ENCODE measurements at regions not wholly inside any gene's neighbourhood (a gene's known extent, or its start where the extent isn't known, plus 50 kb on each side); places are given as distances from the start of the nearest gene placed in this dataset.

GRCh38 chr17:77700165-77700881 is 258.2 kb upstream of the TNRC6C start:
- Mint-ChIP-seq H3K27me3 (ENCODE audit: low read depth) (peaks cover 14% of the 10 kb centered on the region), H3K36me3 (ENCODE audit: low read depth) (peaks cover 6% of the 10 kb centered on the region), H3K4me1 (ENCODE audit: low read depth) (no peaks in the 10 kb centered on the region), H3K9me3 (ENCODE audit: insufficient read depth) (peaks cover 38% of the 10 kb centered on the region), H3K27ac (no peak overlapping the region), H3K4me3 (no peak overlapping the region)
- ATAC-seq (no peak), DNase-seq (no peak)
- ChIA-PET POLR2A (no interaction called here), CTCF (interaction anchor here (0.8 kb wide), 1 partner anchor 13 kb away, joined by 3 read pairs; no protein-coding TSS in a partner anchor)

DNA sequence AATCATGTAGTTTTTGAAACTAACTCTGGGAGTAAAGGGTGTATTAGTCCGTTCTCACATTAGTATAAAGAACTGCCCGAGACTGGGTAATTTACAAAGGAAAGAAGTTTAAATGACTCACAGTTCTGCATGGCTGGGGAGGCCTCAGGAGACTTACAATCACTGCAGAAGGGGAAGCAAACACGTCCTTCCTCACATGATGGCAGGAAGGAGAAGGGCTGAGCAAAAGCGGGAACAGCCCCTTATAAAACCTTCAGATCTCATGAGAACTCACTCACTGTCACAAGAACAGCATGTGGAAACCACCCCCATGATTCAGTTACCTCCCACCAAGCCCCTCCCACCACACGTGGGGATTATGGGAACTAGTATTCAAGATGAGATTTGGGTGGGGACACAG is 256.5 kb upstream of the TNRC6C start:
- peaks cover 40% of the 10 kb centered on the region for H3K9me3 Mint-ChIP-seq (ENCODE audit: insufficient read depth)
- no peaks in the 10 kb centered on the region for H3K4me1 Mint-ChIP-seq (ENCODE audit: low read depth)
- H3K27ac Mint-ChIP-seq, result no peak overlapping the region
- no peak for ATAC-seq
- peaks cover 13% of the 10 kb centered on the region for H3K27me3 Mint-ChIP-seq (ENCODE audit: low read depth)
- POLR2A ChIA-PET, result no interaction called here
- H3K4me3 Mint-ChIP-seq, result no peak overlapping the region
- peaks cover 6% of the 10 kb centered on the region for H3K36me3 Mint-ChIP-seq (ENCODE audit: low read depth)
- CTCF ChIA-PET, result no interaction called here
- no peak for DNase-seq

- Mint-ChIP-seq H3K4me1 (ENCODE audit: low read depth) (no peaks in the 10 kb centered on the region), H3K27me3 (ENCODE audit: low read depth) (peaks cover 6% of the 10 kb centered on the region), H3K36me3 (ENCODE audit: low read depth) (peaks cover 6% of the 10 kb centered on the region), H3K27ac (no peak overlapping the region), H3K4me3 (no peak overlapping the region), H3K9me3 (ENCODE audit: insufficient read depth) (peaks cover 40% of the 10 kb centered on the region)
- ATAC-seq (no peak), DNase-seq (no peak)
- POLR2A ChIA-PET, result no interaction called here
- CTCF ChIA-PET, result interaction anchor here (0.6 kb wide), 1 partner anchor 372 kb away, joined by 3 read pairs; no protein-coding TSS in a partner anchor
Observed at GRCh38 chr17:77704048-77704815, 254.3 kb upstream of the TNRC6C start.

- DNase-seq, result no peak
- Mint-ChIP-seq H3K4me1 (ENCODE audit: low read depth) (no peaks in the 10 kb centered on the region), H3K27me3 (ENCODE audit: low read depth) (peaks cover 3% of the 10 kb centered on the region), H3K27ac (no peak overlapping the region), H3K4me3 (no peak overlapping the region), H3K9me3 (ENCODE audit: insufficient read depth) (peaks cover 35% of the 10 kb centered on the region), H3K36me3 (ENCODE audit: low read depth) (peaks cover 2% of the 10 kb centered on the region)
- POLR2A ChIA-PET, result no interaction called here
- ATAC-seq, result no peak
- CTCF ChIA-PET, result no interaction called here
Observed at GRCh38 chr17:77706938-77707337, 251.6 kb upstream of the TNRC6C start.

- DNase-seq, result no peak
- H3K27me3 Mint-ChIP-seq (ENCODE audit: low read depth), result peaks cover 5% of the 10 kb centered on the region
- peaks cover 29% of the 10 kb centered on the region for H3K9me3 Mint-ChIP-seq (ENCODE audit: insufficient read depth)
- no peak overlapping the region for H3K27ac Mint-ChIP-seq
- no peak overlapping the region for H3K4me3 Mint-ChIP-seq
- no peaks in the 10 kb centered on the region for H3K4me1 Mint-ChIP-seq (ENCODE audit: low read depth)
- H3K36me3 Mint-ChIP-seq (ENCODE audit: low read depth), result peaks cover 2% of the 10 kb centered on the region
- ATAC-seq, result no peak
- CTCF ChIA-PET, result no interaction called here
- POLR2A ChIA-PET, result no interaction called here
Observed at GRCh38 chr17:77707546-77707945, 251.0 kb upstream of the TNRC6C start.

DNA sequence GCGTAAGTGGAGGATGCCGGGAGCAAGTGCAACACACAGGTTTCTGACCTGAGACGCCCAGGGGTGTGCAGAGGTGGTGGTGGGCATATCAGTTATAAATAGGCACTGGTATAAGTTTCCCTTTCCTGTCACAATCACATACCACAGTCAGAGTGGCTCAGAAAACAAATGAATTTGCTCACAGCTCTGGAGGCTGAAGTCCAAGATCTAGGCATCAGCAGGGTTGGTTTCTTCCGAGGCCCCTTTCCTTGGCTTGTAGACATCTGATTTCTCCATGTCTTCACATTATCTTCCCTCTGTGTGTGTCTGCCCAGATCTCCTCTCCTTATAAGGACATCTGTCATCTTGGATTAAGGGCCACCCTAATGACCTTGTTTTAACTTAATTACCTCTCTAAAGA is 250.5 kb upstream of the TNRC6C start:
- Mint-ChIP-seq H3K36me3 (ENCODE audit: low read depth) (peaks cover 2% of the 10 kb centered on the region), H3K4me1 (ENCODE audit: low read depth) (no peaks in the 10 kb centered on the region), H3K9me3 (ENCODE audit: insufficient read depth) (peaks cover 25% of the 10 kb centered on the region), H3K27ac (no peak overlapping the region), H3K4me3 (no peak overlapping the region), H3K27me3 (ENCODE audit: low read depth) (peaks cover 5% of the 10 kb centered on the region)
- ChIA-PET CTCF (no interaction called here), POLR2A (no interaction called here)
- DNase-seq (no peak), ATAC-seq (no peak)

DNA sequence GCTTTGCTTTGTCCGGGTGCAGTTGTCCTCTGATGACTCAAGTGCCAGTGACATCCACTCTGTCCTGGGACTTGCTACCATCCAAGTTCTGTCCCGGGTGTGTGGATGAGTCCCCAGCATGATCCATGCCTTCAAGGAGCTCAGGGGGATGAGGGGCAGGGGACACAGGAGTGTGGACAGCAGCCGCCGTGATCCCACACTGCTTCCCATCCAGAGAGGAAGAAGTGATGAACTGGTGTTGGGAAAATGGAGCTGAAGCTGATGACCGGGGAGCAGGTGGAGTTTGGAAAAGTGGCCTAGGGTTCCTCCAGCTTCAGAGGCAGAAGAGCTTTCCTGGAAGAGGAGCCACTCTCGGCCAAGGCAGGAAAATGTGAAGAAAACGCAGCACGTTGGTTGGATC is 249.6 kb upstream of the TNRC6C start:
- Mint-ChIP-seq H3K27me3 (ENCODE audit: low read depth) (peaks cover 5% of the 10 kb centered on the region), H3K36me3 (ENCODE audit: low read depth) (peaks cover 2% of the 10 kb centered on the region), H3K9me3 (ENCODE audit: insufficient read depth) (peaks cover 23% of the 10 kb centered on the region), H3K4me1 (ENCODE audit: low read depth) (no peaks in the 10 kb centered on the region), H3K27ac (no peak overlapping the region), H3K4me3 (no peak overlapping the region)
- DNase-seq, result no peak
- POLR2A ChIA-PET, result no interaction called here
- no peak for ATAC-seq
- CTCF ChIA-PET, result interaction anchor here (1.0 kb wide), 1 partner anchor 305 kb away, joined by 3 read pairs; no protein-coding TSS in a partner anchor

DNA sequence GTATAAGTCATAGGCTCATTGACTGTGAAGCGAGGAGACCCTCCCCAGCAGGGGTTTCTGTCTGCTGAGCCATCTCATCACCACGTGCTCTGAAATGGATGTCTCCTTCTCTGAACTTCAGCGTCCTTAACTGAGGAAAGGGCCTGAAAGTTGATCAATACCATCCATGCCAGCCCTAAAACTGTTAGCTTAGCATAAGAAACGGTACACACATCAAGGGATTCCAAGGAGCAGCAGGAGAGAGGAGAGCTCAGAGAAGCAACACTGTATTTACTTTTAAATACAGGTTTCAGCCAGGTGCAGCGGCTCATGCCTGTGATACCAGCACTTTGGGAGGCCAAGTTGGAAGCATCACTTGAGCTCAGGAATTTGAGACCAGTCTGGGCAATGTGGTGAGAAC is 248.9 kb upstream of the TNRC6C start:
- DNase-seq, result no peak
- no peaks in the 10 kb centered on the region for H3K4me1 Mint-ChIP-seq (ENCODE audit: low read depth)
- peaks cover 1% of the 10 kb centered on the region for H3K36me3 Mint-ChIP-seq (ENCODE audit: low read depth)
- H3K4me3 Mint-ChIP-seq, result no peak overlapping the region
- H3K9me3 Mint-ChIP-seq (ENCODE audit: insufficient read depth), result peaks cover 24% of the 10 kb centered on the region
- POLR2A ChIA-PET, result no interaction called here
- H3K27me3 Mint-ChIP-seq (ENCODE audit: low read depth), result peaks cover 5% of the 10 kb centered on the region
- no peak for ATAC-seq
- CTCF ChIA-PET, result interaction anchor here (1.0 kb wide), 1 partner anchor 304 kb away, joined by 3 read pairs; no protein-coding TSS in a partner anchor
- H3K27ac Mint-ChIP-seq, result no peak overlapping the region

DNA sequence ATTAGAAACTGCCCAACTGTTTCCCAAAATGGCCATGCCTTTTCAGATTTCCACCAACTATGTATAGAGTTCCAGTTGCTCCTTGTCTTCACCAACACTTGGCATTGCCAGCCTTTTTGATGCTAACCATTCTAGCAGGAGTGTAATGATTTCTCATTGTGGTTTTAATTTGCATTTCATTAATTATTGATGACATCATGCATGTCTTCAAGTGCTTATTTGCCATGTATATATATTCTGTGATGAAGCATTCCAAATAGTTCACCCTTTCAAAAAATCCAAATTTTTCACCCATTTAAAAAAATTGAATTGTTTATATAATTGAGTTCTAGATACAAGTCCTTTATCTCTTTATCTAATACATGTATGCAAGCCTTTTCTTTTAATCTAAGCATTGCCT is 245.9 kb upstream of the TNRC6C start:
- no peak overlapping the region for H3K27ac Mint-ChIP-seq
- H3K4me3 Mint-ChIP-seq, result no peak overlapping the region
- DNase-seq (no peak), ATAC-seq (no peak)
- H3K4me1 Mint-ChIP-seq (ENCODE audit: low read depth), result no peaks in the 10 kb centered on the region
- H3K36me3 Mint-ChIP-seq (ENCODE audit: low read depth), result no peaks in the 10 kb centered on the region
- CTCF ChIA-PET, result no interaction called here
- POLR2A ChIA-PET, result no interaction called here
- peaks cover 15% of the 10 kb centered on the region for H3K27me3 Mint-ChIP-seq (ENCODE audit: low read depth)
- peaks cover 21% of the 10 kb centered on the region for H3K9me3 Mint-ChIP-seq (ENCODE audit: insufficient read depth)

DNA sequence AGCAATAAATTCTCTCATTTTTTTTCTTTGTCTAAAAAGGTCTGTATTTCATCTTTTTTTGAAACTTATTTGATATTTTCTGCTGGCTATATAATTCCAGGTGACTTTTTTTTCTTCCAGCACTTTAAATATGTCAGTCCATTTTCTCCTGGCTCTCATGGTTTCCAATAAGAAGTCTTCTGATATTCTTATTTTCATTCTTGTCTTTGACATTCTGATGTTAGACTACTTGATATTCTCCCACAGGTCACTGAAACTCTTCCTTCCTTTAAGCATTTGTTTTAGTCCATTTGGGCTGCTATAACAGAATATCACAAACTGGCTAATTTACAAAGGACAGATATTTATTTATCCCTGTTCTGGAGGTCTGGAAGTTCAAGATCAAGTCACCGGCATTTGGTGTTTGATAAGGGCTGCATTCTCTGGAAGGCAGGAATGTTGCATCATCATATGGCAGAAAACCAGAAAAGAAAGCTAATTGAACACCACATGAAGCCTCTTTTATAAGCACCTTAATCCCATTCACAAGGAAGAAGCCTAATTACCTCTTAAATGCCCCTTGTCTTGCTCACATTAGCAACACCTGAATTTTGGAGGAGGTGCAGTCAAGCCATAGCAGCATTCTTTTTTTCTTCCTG is 242.1 kb upstream of the TNRC6C start:
- no peak overlapping the region for H3K4me3 Mint-ChIP-seq
- peaks cover 21% of the 10 kb centered on the region for H3K9me3 Mint-ChIP-seq (ENCODE audit: insufficient read depth)
- CTCF ChIA-PET, result interaction anchor here (1.5 kb wide), 1 partner anchor 25 kb away, joined by 3 read pairs; no protein-coding TSS in a partner anchor
- no peak overlapping the region for H3K27ac Mint-ChIP-seq
- DNase-seq (no peak), ATAC-seq (no peak)
- POLR2A ChIA-PET, result no interaction called here
- peaks cover 16% of the 10 kb centered on the region for H3K27me3 Mint-ChIP-seq (ENCODE audit: low read depth)
- no peaks in the 10 kb centered on the region for H3K4me1 Mint-ChIP-seq (ENCODE audit: low read depth)
- H3K36me3 Mint-ChIP-seq (ENCODE audit: low read depth), result no peaks in the 10 kb centered on the region

DNA sequence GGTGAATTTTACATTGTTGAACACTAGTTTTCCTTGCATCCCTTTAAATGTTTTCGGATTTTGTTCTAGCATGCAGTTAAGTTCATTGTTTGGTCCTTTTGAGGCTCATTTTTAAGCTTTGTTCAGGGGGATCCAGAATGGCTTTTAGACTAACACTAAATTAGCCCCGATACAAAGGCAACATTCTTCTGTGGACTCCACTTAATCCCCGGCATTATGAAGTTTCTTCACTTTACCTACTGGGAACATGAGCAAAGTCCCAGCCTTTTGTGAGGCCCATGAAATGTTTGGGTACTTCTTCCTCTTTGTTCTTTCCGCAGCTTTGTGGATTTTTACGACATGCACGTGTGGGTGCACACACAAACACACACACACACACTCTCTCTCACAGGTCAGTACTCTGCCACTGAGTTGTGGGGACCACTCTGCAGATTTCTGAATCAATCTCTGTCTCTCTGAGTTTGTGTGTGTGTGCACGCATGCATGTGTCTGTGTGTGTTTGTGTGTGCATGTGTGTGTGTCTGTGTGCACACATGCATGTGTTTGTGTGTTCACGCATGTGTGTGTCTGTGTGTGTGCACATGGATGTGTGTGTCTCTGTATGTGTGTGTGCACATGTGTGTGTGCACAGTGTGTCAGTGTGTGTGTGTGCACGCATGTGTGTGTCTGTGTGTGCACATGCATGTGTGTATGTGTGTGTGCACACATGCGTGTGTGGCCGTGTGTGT is 240.4 kb upstream of the TNRC6C start:
- H3K27me3 Mint-ChIP-seq (ENCODE audit: low read depth), result peaks cover 14% of the 10 kb centered on the region
- ChIA-PET POLR2A (no interaction called here), CTCF (interaction anchor here (1.5 kb wide), 1 partner anchor 23 kb away, joined by 3 read pairs; no protein-coding TSS in a partner anchor)
- H3K27ac Mint-ChIP-seq, result no peak overlapping the region
- H3K4me1 Mint-ChIP-seq (ENCODE audit: low read depth), result no peaks in the 10 kb centered on the region
- H3K36me3 Mint-ChIP-seq (ENCODE audit: low read depth), result no peaks in the 10 kb centered on the region
- no peak for DNase-seq
- ATAC-seq, result no peak
- H3K9me3 Mint-ChIP-seq (ENCODE audit: insufficient read depth), result peaks cover 20% of the 10 kb centered on the region
- no peak overlapping the region for H3K4me3 Mint-ChIP-seq

DNA sequence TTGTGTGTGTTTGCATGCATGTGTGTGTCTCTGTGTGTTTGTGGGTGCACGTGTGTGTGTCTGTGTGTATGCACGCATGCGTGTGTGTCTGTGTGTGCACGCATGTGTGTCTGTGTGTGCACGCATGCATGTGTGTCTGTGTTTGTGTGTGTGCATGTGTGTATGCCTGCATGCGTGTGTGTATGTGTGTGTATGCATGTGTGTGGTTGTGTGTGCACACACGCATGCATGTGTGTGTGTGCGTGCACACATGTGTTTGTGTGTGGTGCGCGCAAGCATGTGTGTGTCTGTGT is 239.9 kb upstream of the TNRC6C start:
- Mint-ChIP-seq H3K27me3 (ENCODE audit: low read depth) (peaks cover 14% of the 10 kb centered on the region), H3K9me3 (ENCODE audit: insufficient read depth) (peaks cover 17% of the 10 kb centered on the region), H3K27ac (no peak overlapping the region), H3K36me3 (ENCODE audit: low read depth) (no peaks in the 10 kb centered on the region), H3K4me1 (ENCODE audit: low read depth) (no peaks in the 10 kb centered on the region), H3K4me3 (no peak overlapping the region)
- ChIA-PET POLR2A (no interaction called here), CTCF (no interaction called here)
- peak; percentile 2 for DNase-seq
- no peak for ATAC-seq

All from activated CD8-positive, alpha-beta T cell treated with anti-CD3 and anti-CD28 coated beads, Interleukin-2, amount 10 ng/mL, durations not matched to agents 7 days and 5 days (primary cell).